ENCODE measurements at regions not wholly inside any gene's neighbourhood (a gene's known extent, or its start where the extent isn't known, plus 50 kb on each side); places are given as distances from the start of the nearest gene placed in this dataset.

GRCh38 chr2:23219666-23220065, 165.3 kb upstream of the KLHL29 start:
- TF ChIP-seq, protein P1, sequence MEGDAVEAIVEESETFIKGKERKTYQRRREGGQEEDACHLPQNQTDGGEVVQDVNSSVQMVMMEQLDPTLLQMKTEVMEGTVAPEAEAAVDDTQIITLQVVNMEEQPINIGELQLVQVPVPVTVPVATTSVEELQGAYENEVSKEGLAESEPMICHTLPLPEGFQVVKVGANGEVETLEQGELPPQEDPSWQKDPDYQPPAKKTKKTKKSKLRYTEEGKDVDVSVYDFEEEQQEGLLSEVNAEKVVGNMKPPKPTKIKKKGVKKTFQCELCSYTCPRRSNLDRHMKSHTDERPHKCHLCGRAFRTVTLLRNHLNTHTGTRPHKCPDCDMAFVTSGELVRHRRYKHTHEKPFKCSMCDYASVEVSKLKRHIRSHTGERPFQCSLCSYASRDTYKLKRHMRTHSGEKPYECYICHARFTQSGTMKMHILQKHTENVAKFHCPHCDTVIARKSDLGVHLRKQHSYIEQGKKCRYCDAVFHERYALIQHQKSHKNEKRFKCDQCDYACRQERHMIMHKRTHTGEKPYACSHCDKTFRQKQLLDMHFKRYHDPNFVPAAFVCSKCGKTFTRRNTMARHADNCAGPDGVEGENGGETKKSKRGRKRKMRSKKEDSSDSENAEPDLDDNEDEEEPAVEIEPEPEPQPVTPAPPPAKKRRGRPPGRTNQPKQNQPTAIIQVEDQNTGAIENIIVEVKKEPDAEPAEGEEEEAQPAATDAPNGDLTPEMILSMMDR (IDR thresholded peaks at IDR 0.05; ENCODE audit: insufficient read depth, low read depth, low read length), result no peak
- DNase-seq (ENCODE audit: low read depth), result no peak
- Histone ChIP-seq H3K27me3 (ENCODE audit: control insufficient read depth, insufficient read depth, low read length) (no peaks in the 10 kb centered on the region), H3K36me3 (ENCODE audit: control insufficient read depth, insufficient read depth, low read length) (no peaks in the 10 kb centered on the region), H3K4me3 (ENCODE audit: low read depth, low read length) (no peak overlapping the region)
- CTCF ChIA-PET, result no interaction called here
- POLR2A ChIA-PET, result no interaction called here

- TF ChIP-seq, protein P1 (IDR thresholded peaks at IDR 0.05; ENCODE audit: insufficient read depth, low read depth, low read length), result no peak
- CTCF ChIA-PET, result interaction anchor here (0.9 kb wide), 1 partner anchor 34 kb away, joined by 3 read pairs; no protein-coding TSS in a partner anchor
- no peak overlapping the region for H3K4me3 ChIP-seq (ENCODE audit: low read depth, low read length)
- no peak for DNase-seq (ENCODE audit: low read depth)
- H3K27me3 ChIP-seq (ENCODE audit: control insufficient read depth, insufficient read depth, low read length), result no peaks in the 10 kb centered on the region
- H3K36me3 ChIP-seq (ENCODE audit: control insufficient read depth, insufficient read depth, low read length), result no peaks in the 10 kb centered on the region
- POLR2A ChIA-PET, result no interaction called here
These were observed 164.4 kb upstream of the KLHL29 start for GRCh38 chr2:23220513-23221094.

DNA sequence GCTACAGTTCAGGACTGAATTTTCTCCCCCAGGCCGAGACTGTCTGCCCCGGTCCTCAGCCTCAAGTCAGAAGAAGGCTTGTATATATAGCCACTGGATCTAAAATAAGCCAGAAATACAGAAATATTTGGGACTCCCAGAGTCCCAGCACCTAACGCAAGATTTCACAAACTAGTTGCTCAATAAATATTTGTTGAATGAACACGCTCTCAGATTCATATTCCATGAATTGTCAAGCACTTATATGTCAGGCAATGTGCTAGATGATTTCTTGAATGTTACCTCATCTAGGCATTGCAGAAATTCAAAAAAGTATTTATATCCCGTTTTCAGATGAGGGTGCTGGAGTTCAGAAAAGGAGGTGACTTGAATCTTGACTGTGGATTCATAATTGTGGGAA, 163.7 kb upstream of the KLHL29 start:
- ChIA-PET POLR2A (no interaction called here), CTCF (interaction anchor here (0.9 kb wide), 1 partner anchor 34 kb away, joined by 3 read pairs; no protein-coding TSS in a partner anchor)
- TF ChIP-seq, protein P1 (IDR thresholded peaks at IDR 0.05; ENCODE audit: insufficient read depth, low read depth, low read length), result no peak
- Histone ChIP-seq H3K36me3 (ENCODE audit: control insufficient read depth, insufficient read depth, low read length) (no peaks in the 10 kb centered on the region), H3K27me3 (ENCODE audit: control insufficient read depth, insufficient read depth, low read length) (no peaks in the 10 kb centered on the region), H3K4me3 (ENCODE audit: low read depth, low read length) (no peak overlapping the region)
- DNase-seq (ENCODE audit: low read depth), result no peak

DNA sequence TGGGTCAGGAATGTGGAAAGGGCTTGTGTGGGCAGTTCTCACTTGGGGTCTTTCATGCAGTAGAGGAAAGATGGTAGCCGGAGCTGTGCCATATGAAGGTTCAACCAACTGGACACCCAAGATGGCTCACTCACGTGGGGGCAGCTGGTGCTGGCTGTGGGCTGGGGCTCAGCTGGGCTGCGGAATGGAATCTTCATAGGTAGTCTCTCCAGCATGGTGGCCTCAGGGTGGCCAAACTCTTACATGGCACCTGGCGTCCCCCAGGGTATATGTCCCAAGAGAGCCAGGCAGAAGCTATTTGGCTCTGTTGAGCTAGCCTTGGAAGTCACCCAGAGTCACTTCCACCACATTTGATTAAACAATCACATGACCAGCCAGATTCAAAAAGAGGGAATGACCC, 163.1 kb upstream of the KLHL29 start:
- Histone ChIP-seq H3K27me3 (ENCODE audit: control insufficient read depth, insufficient read depth, low read length) (no peaks in the 10 kb centered on the region), H3K36me3 (ENCODE audit: control insufficient read depth, insufficient read depth, low read length) (no peaks in the 10 kb centered on the region), H3K4me3 (ENCODE audit: low read depth, low read length) (no peak overlapping the region)
- TF ChIP-seq, protein P1 (IDR thresholded peaks at IDR 0.05; ENCODE audit: insufficient read depth, low read depth, low read length), result no peak
- POLR2A ChIA-PET, result no interaction called here
- DNase-seq (ENCODE audit: low read depth), result no peak
- CTCF ChIA-PET, result interaction anchor here (1.1 kb wide), 1 partner anchor 10 kb away, joined by 3 read pairs; no protein-coding TSS in a partner anchor

- CTCF ChIA-PET, result interaction anchor here (0.6 to 0.8 kb wide), 2 partner anchors 24 to 208 kb away, joined by 3 read pairs; no protein-coding TSS in a partner anchor
These were observed 154.1 kb upstream of the KLHL29 start for GRCh38 chr2:23230885-23231284.

More at GRCh38 chr2:23230885-23231284, 154.1 kb upstream of the KLHL29 start:
- no peak overlapping the region for H3K4me3 ChIP-seq (ENCODE audit: low read depth, low read length)
- H3K36me3 ChIP-seq (ENCODE audit: control insufficient read depth, insufficient read depth, low read length), result no peaks in the 10 kb centered on the region
- POLR2A ChIA-PET, result no interaction called here
- no peak for DNase-seq (ENCODE audit: low read depth)
- no peaks in the 10 kb centered on the region for H3K27me3 ChIP-seq (ENCODE audit: control insufficient read depth, insufficient read depth, low read length)
- TF ChIP-seq, protein P1 (IDR thresholded peaks at IDR 0.05; ENCODE audit: insufficient read depth, low read depth, low read length), result no peak

All from BJ (cell line).